OCI-LY3 (cell line): ENCODE measurements at regions not wholly inside any gene's neighbourhood (a gene's known extent, or its start where the extent isn't known, plus 50 kb on each side); places are given as distances from the start of the nearest gene placed in this dataset.

ENCODE experiments used
- EZH2phosphoT487 ChIP-seq: fragments of 200-600 bp; shearing (Covaris generic); IDR thresholded peaks from 2 replicates; pipeline ENCODE4 v1.6.1; 2018; ENCODE audit warnings: antibody characterized with exemption, mixed run types, low read depth
- TF ChIP-seq, protein P1 (sequence below): fragments of 200-600, 300-600 bp; sonication (generic); IDR thresholded peaks from 2 replicates; pipeline ENCODE4 v1.5.1; 2014; ENCODE audit warnings: antibody characterized with exemption, low read length, low read depth

DNA sequence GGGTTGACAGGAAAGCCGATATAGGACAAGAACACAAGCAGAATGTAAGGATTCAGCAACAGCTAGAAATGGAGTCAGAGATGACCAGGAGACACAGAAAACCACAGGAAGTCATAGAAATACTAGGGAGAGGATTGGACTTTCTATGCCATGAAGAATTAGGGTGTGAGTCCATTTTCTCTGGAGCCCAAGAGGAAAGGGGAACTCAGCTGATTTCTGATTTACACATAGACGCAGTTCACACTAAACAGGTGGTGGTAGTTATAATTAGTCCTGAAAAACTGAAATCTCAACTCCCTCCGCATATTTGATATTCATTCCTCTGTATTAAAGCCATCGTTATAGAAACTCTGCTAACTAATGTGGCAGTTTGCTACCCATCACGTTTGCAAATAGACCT lies 292.7 kb upstream of the STT3B start:
- TF ChIP-seq, protein P1, sequence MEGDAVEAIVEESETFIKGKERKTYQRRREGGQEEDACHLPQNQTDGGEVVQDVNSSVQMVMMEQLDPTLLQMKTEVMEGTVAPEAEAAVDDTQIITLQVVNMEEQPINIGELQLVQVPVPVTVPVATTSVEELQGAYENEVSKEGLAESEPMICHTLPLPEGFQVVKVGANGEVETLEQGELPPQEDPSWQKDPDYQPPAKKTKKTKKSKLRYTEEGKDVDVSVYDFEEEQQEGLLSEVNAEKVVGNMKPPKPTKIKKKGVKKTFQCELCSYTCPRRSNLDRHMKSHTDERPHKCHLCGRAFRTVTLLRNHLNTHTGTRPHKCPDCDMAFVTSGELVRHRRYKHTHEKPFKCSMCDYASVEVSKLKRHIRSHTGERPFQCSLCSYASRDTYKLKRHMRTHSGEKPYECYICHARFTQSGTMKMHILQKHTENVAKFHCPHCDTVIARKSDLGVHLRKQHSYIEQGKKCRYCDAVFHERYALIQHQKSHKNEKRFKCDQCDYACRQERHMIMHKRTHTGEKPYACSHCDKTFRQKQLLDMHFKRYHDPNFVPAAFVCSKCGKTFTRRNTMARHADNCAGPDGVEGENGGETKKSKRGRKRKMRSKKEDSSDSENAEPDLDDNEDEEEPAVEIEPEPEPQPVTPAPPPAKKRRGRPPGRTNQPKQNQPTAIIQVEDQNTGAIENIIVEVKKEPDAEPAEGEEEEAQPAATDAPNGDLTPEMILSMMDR: no peak
- no peak for TF ChIP-seq EZH2phosphoT487
